B cell (primary cell): ENCODE measurements at regions not wholly inside any gene's neighbourhood (a gene's known extent, or its start where the extent isn't known, plus 50 kb on each side); places are given as distances from the start of the nearest gene placed in this dataset.

Experiments used
- ATAC-seq: fragments of 200-7000 bp; cut with Tn5 transposase; one replicate; pipeline ENCODE4 v1.10.0; 2021; ENCODE audit warnings: low read depth, mild to moderate bottlenecking, moderate number of reproducible peaks, moderate library complexity
- CTCF ChIA-PET: fragments of 350-600 bp; sonication (Branson Sonifier 250); formaldehyde crosslinking; loops from one replicate; lab custom pipeline; 2021; ENCODE audit warnings: antibody characterized with exemption, inconsistent platforms; lab: Charles Lee
- POLR2A ChIA-PET: fragments of 350-600 bp; sonication (Branson Sonifier 250); formaldehyde crosslinking; loops from one replicate; lab custom pipeline; 2021; ENCODE audit warnings: antibody characterized with exemption; lab: Charles Lee
- DNase-seq: peaks from one replicate; pipeline ENCODE4 v3.0.0; 2013
- H2AFZ ChIP-seq: 2 replicates; pipeline ENCODE4 v1.6.1; 2012; ENCODE audit warnings: mild to moderate bottlenecking, low read depth, low read length; ENCODE audit not compliant: insufficient read depth, poor library complexity, severe bottlenecking
- H3K27ac ChIP-seq, 2 donors: 1 replicate in 1 of 2; 2 replicates in 1 of 2; pipeline ENCODE4 v1.5.1; 2012 to 2013; ENCODE audit warnings: low read length in 2 of 2, mild to moderate bottlenecking in 2 of 2, moderate library complexity in 1 of 2
- H3K27me3 ChIP-seq, 4 experiments: fragments of 200-600 bp in 1 of 4; sonication (generic) in 1 of 4; replicated peaks in 1 of 4; 1 replicate in 2 of 4; 2 replicates in 2 of 4; pipeline versions ENCODE4 v1.6.1 to v1.7.0; 2013 to 2016; ENCODE audit warnings: low read length in 3 of 4, mild to moderate bottlenecking in 2 of 4, mixed read lengths in 1 of 4, moderate library complexity in 1 of 4; ENCODE audit not compliant: insufficient read depth in 4 of 4, control insufficient read depth in 3 of 4; ENCODE audit errors: control extremely low read depth in 1 of 4
- H3K36me3 ChIP-seq, 2 experiments: replicated peaks in 1 of 2; 1 replicate in 1 of 2; 2 replicates in 1 of 2; pipeline versions ENCODE4 v1.6.1 to v1.7.1; 2013; ENCODE audit warnings: low read length in 1 of 2; ENCODE audit not compliant: insufficient read depth in 2 of 2, control insufficient read depth in 1 of 2; ENCODE audit errors: control extremely low read depth in 1 of 2, extremely low read depth in 1 of 2
- H3K4me1 ChIP-seq, 2 donors: fragments of 200-600 bp in 1 of 2; sonication (generic) in 1 of 2; 1 replicate in 1 of 2; 2 replicates in 1 of 2; pipeline versions ENCODE4 v1.5.1 to v1.6.1; 2013 to 2017; ENCODE audit warnings: low read length in 2 of 2; ENCODE audit not compliant: control insufficient read depth in 2 of 2, insufficient read depth in 2 of 2
- H3K4me2 ChIP-seq: replicated peaks from 2 replicates; pipeline ENCODE3; 2012; ENCODE audit warnings: mild to moderate bottlenecking, low read depth, low read length; ENCODE audit not compliant: poor library complexity, severe bottlenecking
- H3K4me3 ChIP-seq, 5 experiments: fragments of 200-600 bp in 1 of 5; sonication (generic) in 1 of 5; 1 replicate in 3 of 5; 2 replicates in 2 of 5; pipeline versions ENCODE4 v1.5.1 to v1.7.0; 2011 to 2016; ENCODE audit warnings: low read length in 4 of 5, mild to moderate bottlenecking in 4 of 5, low read depth in 2 of 5, control low read depth in 1 of 5, moderate library complexity in 1 of 5; ENCODE audit not compliant: insufficient read depth in 1 of 5; ENCODE audit errors: control extremely low read depth in 1 of 5, extremely low read depth in 1 of 5
- H3K79me2 ChIP-seq: fragments of 200-600 bp; sonication (generic); one replicate; pipeline ENCODE4 v1.6.0; 2016; ENCODE audit warnings: low read length; ENCODE audit not compliant: control insufficient read depth, insufficient read depth
- H3K9ac ChIP-seq: fragments of 200-600 bp; sonication (generic); 2 replicates; pipeline ENCODE4 v1.6.1; 2017; ENCODE audit warnings: mild to moderate bottlenecking, low read length, moderate library complexity
- H3K9me3 ChIP-seq, 3 donors: one replicate each; pipeline versions ENCODE4 v1.6.1 to v1.7.1; 2013; ENCODE audit warnings: low read length in 2 of 3; ENCODE audit not compliant: control insufficient read depth in 2 of 3, insufficient read depth in 1 of 3; ENCODE audit errors: control extremely low read depth in 1 of 3
- H4K20me1 ChIP-seq: 2 replicates; pipeline ENCODE4 v1.6.0; 2012; ENCODE audit warnings: mild to moderate bottlenecking, low read length; ENCODE audit not compliant: insufficient read depth, control insufficient read depth, poor library complexity, severe bottlenecking
- H3K27ac Mint-ChIP-seq: one replicate; pipeline ENCODE4 v1.8.0; 2021; ENCODE audit warnings: mixed read lengths
- H3K27me3 Mint-ChIP-seq: one replicate; pipeline ENCODE4 v1.8.0; 2021; ENCODE audit warnings: mixed read lengths
- H3K4me1 Mint-ChIP-seq: one replicate; pipeline ENCODE4 v1.8.0; 2021; ENCODE audit warnings: mixed read lengths
- H3K4me3 Mint-ChIP-seq: one replicate; pipeline ENCODE4 v1.8.0; 2021; ENCODE audit warnings: mixed read lengths
- H3K9me3 Mint-ChIP-seq: one replicate; pipeline ENCODE4 v1.8.0; 2022; ENCODE audit warnings: mixed read lengths; ENCODE audit not compliant: insufficient read depth
- CTCF ChIP-seq: fragments of 200-600 bp; IDR thresholded peaks from one replicate; pipeline ENCODE4 v1.8.0; 2022; ENCODE audit warnings: antibody characterized with exemption, mild to moderate bottlenecking
- EZH2 ChIP-seq: IDR thresholded peaks from 2 replicates; pipeline ENCODE4 v1.6.1; 2012; ENCODE audit warnings: borderline replicate concordance, low read depth, mild to moderate bottlenecking, moderate library complexity, low read length; ENCODE audit not compliant: insufficient read depth, poor library complexity, severe bottlenecking
- WGBS: methylation state at CpG from one replicate; pipeline ENCODE4 v1.1.5; 2013; ENCODE audit warnings: missing lambda C conversion rate; ENCODE audit not compliant: insufficient coverage; 5-methylcytosine and 5-hydroxymethylcytosine counted together
- intact Hi-C: fragments of 100-400 bp; cut with micrococcal nuclease; formaldehyde crosslinking; loops from one replicate; pipeline ENCODE4 v1.10.0; 2022

DNA sequence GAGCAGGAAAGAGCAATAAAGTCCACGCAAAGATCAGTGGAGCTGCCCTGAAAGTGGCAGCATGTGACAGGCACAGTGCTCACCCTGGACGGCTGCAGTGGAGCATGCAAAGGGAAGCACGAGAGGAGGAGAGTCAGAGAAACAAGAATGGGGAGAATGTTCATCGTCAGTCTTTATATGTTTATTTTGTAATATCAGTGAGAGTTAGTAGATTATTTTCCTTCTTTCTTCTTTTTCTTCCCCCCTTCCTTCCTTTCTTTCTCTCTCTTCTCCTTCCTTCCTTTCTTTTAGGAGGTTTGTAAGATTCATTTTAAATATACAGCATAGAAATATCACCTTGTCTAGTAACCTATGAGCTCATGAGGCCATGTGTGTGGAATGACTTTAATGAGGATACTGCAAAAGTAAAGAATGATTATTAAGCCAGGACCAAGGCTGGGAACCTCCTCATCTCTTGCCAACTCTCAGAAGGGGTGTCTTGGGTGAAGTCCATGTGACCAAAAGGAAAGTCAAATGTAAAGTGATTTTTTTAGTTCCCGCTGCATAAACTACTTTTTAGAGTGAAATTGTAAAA is 321.1 kb downstream of the AASDHPPT start:
- Mint-ChIP-seq H3K27ac (no peak overlapping the region), H3K27me3 (no peaks in the 10 kb centered on the region), H3K9me3 (no peaks in the 10 kb centered on the region), H3K4me1 (no peaks in the 10 kb centered on the region), H3K4me3 (no peak overlapping the region)
- Histone ChIP-seq H3K9me3 (peaks cover 0 to 6% (median 0%) of the 10 kb centered on the region in 3 donors), H2AFZ (no peak overlapping the region), H3K27ac (no peak overlapping the region), H3K4me3 (no peak overlapping the region), H4K20me1 (no peaks in the 10 kb centered on the region), H3K4me2 (no peak overlapping the region), H3K9ac (no peak overlapping the region), H3K79me2 (no peaks in the 10 kb centered on the region), H3K4me1 (no peaks in the 10 kb centered on the region), H3K36me3 (no peaks in the 10 kb centered on the region), H3K27me3 (no peaks in the 10 kb centered on the region)
- ChIA-PET CTCF (no interaction called here), POLR2A (no interaction called here)
- intact Hi-C loops: no loop called here
- ATAC-seq (no peak), DNase-seq (no peak)
- WGBS: 62% methylated on average over 1 of the region's 5 CpGs
- TF ChIP-seq EZH2 (no peak), CTCF (no peak)

DNA sequence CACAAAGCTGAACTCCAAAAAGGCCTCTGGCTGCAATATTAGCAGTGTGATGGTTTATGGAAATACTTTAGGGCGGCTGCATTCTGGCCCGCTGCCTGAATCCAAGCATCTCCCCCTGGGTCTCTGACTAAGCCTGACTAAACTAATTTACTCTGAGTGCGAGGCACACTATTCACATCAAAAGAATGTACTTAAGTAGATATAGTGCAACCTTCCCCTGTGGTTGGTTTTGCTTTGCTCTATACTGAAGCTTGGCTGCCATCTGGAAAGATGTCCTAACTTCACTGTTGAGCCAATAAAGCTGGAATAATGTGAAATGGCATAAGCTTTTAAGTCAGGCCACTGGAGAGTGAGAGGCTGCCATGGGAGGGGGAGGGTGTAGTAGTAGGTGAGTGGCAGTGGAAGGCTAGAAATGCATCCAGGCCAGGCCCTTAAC is 321.6 kb downstream of the AASDHPPT start:
- ATAC-seq (no peak), DNase-seq (no peak)
- peaks cover 0 to 5% (median 0%) of the 10 kb centered on the region in 3 donors for H3K9me3 ChIP-seq
- no peaks in the 10 kb centered on the region for H3K27me3 ChIP-seq
- no peaks in the 10 kb centered on the region for H3K9me3 Mint-ChIP-seq
- H3K27me3 Mint-ChIP-seq: no peaks in the 10 kb centered on the region
- no peak for TF ChIP-seq CTCF
- intact Hi-C loops: no loop called here
- no peaks in the 10 kb centered on the region for H3K36me3 ChIP-seq
- H3K4me3 ChIP-seq: no peak overlapping the region
- H3K4me3 Mint-ChIP-seq: no peak overlapping the region
- H3K27ac Mint-ChIP-seq: no peak overlapping the region
- no peaks in the 10 kb centered on the region for H3K4me1 ChIP-seq
- no CpG with 5 or more reads among the region's 3 CpGs for WGBS
- H4K20me1 ChIP-seq: no peaks in the 10 kb centered on the region
- no peaks in the 10 kb centered on the region for H3K4me1 Mint-ChIP-seq
- no peaks in the 10 kb centered on the region for H3K79me2 ChIP-seq
- H3K4me2 ChIP-seq: no peak overlapping the region
- H2AFZ ChIP-seq: no peak overlapping the region
- CTCF ChIA-PET: no interaction called here
- no peak overlapping the region for H3K9ac ChIP-seq
- POLR2A ChIA-PET: no interaction called here
- H3K27ac ChIP-seq: no peak overlapping the region
